Fibroblast of villous mesenchyme (primary cell): ENCODE measurements at regions not wholly inside any gene's neighbourhood (a gene's known extent, or its start where the extent isn't known, plus 50 kb on each side); places are given as distances from the start of the nearest gene placed in this dataset.

Experiments used
- DNase-seq: peaks from one replicate; pipeline ENCODE4 v3.0.0-alpha.2; 2010; ENCODE audit warnings: low read depth
- H3K4me3 ChIP-seq: 2 replicates; pipeline ENCODE4 v1.5.1; 2011; ENCODE audit warnings: low read depth, mild to moderate bottlenecking, low read length
- CTCF ChIP-seq: IDR thresholded peaks from 2 replicates; pipeline ENCODE4 v1.5.1; 2012; ENCODE audit warnings: low read depth, mild to moderate bottlenecking, low read length; ENCODE audit not compliant: insufficient read depth

- no peak overlapping the region for H3K4me3 ChIP-seq
- no peak for DNase-seq
- no peak for TF ChIP-seq CTCF
These were observed 191.0 kb downstream of the IRX2 start for GRCh38 chr5:2560435-2560834.

GRCh38 chr5:2557435-2557834 lies 194.0 kb downstream of the IRX2 start:
- TF ChIP-seq CTCF = no peak
- H3K4me3 ChIP-seq = no peak overlapping the region
- DNase-seq = no peak

GRCh38 chr5:2556375-2556966 lies 195.0 kb downstream of the IRX2 start:
- no peak overlapping the region for H3K4me3 ChIP-seq
- TF ChIP-seq CTCF = no peak
- DNase-seq = no peak

GRCh38 chr5:2553611-2554010 lies 197.9 kb downstream of the IRX2 start:
- no peak overlapping the region for H3K4me3 ChIP-seq
- no peak for TF ChIP-seq CTCF
- DNase-seq = no peak

- no peak for DNase-seq
These were observed 201.0 kb downstream of the IRX2 start for GRCh38 chr5:2550509-2550908.

GRCh38 chr5:2549900-2550299 lies 201.6 kb downstream of the IRX2 start:
- no peak for TF ChIP-seq CTCF
- H3K4me3 ChIP-seq = no peak overlapping the region
- no peak for DNase-seq

More at GRCh38 chr5:2550509-2550908, 201.0 kb downstream of the IRX2 start:
- no peak for TF ChIP-seq CTCF
- no peak overlapping the region for H3K4me3 ChIP-seq

- DNase-seq = no peak
- TF ChIP-seq CTCF = no peak
These were observed 202.1 kb downstream of the IRX2 start for GRCh38 chr5:2549354-2549753.

More at GRCh38 chr5:2549354-2549753, 202.1 kb downstream of the IRX2 start:
- H3K4me3 ChIP-seq = no peak overlapping the region
